ENCODE measurements at regions not wholly inside any gene's neighbourhood (a gene's known extent, or its start where the extent isn't known, plus 50 kb on each side); places are given as distances from the start of the nearest gene placed in this dataset.
"Not testable (repeated sequence)": the region's sequence is repeated elsewhere in the genome, so short reads cannot be mapped to it uniquely, and the experiment has no call there.

GRCh38 chrX:94942603-94943002 lies 1268.6 kb downstream of the FAM133A start (continued):
- TF ChIP-seq ARID4B (CRISPR knock-in tag; IDR thresholded peaks at IDR 0.05; ENCODE audit: borderline replicate concordance) = no peak
- TF ChIP-seq ZNF281 (CRISPR knock-in tag; IDR thresholded peaks at IDR 0.05) = no peak
- TF ChIP-seq PRRX2 (CRISPR knock-in tag; IDR thresholded peaks at IDR 0.05) = no peak
- no peak for TF ChIP-seq HMGA2 (CRISPR knock-in tag; IDR thresholded peaks at IDR 0.05)
- TF ChIP-seq ZNF232 (CRISPR knock-in tag; IDR thresholded peaks at IDR 0.05) = no peak
- no peak for TF ChIP-seq ZBTB43 (CRISPR knock-in tag; IDR thresholded peaks at IDR 0.05)
- no peak for TF ChIP-seq FOXP4 (CRISPR knock-in tag; IDR thresholded peaks at IDR 0.05)
- TF ChIP-seq HMGXB4 (CRISPR knock-in tag; IDR thresholded peaks at IDR 0.05) = no peak

- Mint-ChIP-seq H3K9me3 (peaks cover 49% of the 10 kb centered on the region), H3K36me3 (peaks cover 31% of the 10 kb centered on the region)
- H3K27me3 Mint-ChIP-seq (ENCODE audit: low read depth); DNase-seq (ENCODE audit: low spot score); H3K4me3 Mint-ChIP-seq; ATAC-seq; H3K4me1 Mint-ChIP-seq; CTCF ChIA-PET; POLR2A ChIA-PET; H3K27ac Mint-ChIP-seq: not testable (repeated sequence)
Observed at GRCh38 chrX:94946137-94946536, 1272.1 kb downstream of the FAM133A start.

GRCh38 chrX:94961730-94962129 lies 1287.7 kb downstream of the FAM133A start:
- peaks cover 6% of the 10 kb centered on the region; the same call in 1 of the 2 replicates for H3K9me3 Mint-ChIP-seq

More at GRCh38 chrX:94961730-94962129, 1287.7 kb downstream of the FAM133A start:
- ChIA-PET POLR2A (no interaction called here), CTCF (no interaction called here)
- Mint-ChIP-seq H3K4me1 (peaks cover 4% of the 10 kb centered on the region), H3K27ac (no peak overlapping the region), H3K4me3 (no peak overlapping the region), H3K36me3 (peaks cover 4% of the 10 kb centered on the region; the same call in 1 of the 2 replicates), H3K27me3 (ENCODE audit: low read depth) (no peaks in the 10 kb centered on the region)
- no peak for DNase-seq (ENCODE audit: low spot score)
- no peak for TF ChIP-seq ARID4B (CRISPR knock-in tag; IDR thresholded peaks at IDR 0.05; ENCODE audit: borderline replicate concordance)
- no peak for TF ChIP-seq MXD4 (CRISPR knock-in tag; IDR thresholded peaks at IDR 0.05; ENCODE audit: borderline replicate concordance)
- no peak for TF ChIP-seq E2F5 (CRISPR knock-in tag; IDR thresholded peaks at IDR 0.05)
- TF ChIP-seq ATF1 (CRISPR knock-in tag; IDR thresholded peaks at IDR 0.05) = no peak
- no peak for ATAC-seq

Data from WTC11 (cell line).